LNCAP (cell line): ENCODE measurements at regions not wholly inside any gene's neighbourhood (a gene's known extent, or its start where the extent isn't known, plus 50 kb on each side); places are given as distances from the start of the nearest gene placed in this dataset.

ENCODE experiments used
- CTCF ChIP-seq: fragments of 450-650 bp; IDR thresholded peaks from 2 replicates; pipeline ENCODE4 v1.5.1; 2017; ENCODE audit warnings: mild to moderate bottlenecking

- no peak for TF ChIP-seq CTCF
Measured at GRCh38 chr18:6574631-6575030, 154.9 kb upstream of the ARHGAP28 start.

DNA sequence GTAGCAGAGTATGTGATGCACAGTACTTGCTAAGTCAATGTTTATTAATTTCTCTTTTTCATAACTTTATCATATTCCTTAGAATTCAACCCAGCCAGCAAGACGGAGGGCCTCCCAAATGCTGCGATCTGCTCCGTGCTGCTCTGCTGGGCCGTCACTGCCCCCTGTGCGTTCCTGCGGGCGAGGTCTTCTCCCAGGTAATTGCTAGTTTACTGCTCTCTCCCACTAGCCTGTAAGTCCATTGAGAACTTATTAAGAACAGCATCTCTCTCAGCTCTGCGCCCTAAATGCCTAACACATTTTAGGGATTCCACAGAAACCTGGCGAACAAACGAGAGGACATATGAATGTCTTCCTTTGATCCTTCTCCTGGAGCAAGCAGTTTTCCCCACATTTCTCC, 153.6 kb upstream of the ARHGAP28 start:
- TF ChIP-seq CTCF: no peak

DNA sequence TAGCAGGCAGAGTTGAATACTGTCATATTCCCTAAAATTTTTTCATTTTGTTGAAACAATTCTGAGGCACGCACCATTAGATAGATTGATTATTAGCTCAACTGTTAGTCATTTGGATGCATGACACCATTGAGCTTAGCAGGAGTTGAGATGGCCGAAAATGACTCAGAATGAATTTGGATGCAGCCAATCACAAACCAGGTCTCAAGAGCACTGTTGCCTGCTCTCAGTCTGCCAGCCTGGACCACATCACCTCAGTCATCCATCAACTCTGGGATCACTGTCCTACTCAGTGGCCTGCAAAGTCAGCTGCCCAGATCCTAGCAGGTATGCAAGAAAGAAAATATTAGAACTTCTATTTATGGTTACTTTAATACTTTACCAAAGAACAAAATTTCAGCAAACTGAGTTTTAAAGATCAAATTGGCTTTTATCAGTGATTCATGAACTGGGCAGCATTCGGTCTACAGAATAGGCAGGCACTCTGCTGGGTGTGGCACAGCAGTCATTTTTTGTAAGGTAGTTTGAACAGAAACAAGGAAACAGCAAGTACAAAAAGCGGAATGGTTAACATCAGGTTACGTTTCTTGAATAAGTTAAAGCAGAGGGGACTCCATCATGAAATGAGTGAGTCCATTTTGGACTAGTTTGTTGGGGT, 152.7 kb upstream of the ARHGAP28 start:
- no peak for TF ChIP-seq CTCF

DNA sequence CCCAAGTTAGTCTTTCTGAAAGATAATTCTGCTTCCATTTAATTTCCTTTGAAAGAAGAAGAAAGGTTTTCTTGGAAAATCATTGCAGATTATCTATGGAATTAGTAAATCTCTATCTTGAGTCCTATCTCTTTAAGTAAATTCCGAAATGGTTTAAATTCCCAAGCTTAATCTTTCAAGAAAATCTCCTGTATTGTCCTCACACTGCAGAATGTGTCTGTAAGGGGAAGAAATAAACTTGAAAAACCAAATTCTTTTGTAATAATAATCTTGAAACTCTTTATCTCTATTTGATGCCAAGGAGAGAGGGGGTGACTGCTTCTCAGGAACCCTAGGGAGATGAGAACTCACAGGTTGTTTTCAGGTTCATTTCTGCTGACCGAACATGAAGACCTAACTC, 150.8 kb upstream of the ARHGAP28 start:
- no peak for TF ChIP-seq CTCF

- no peak for TF ChIP-seq CTCF
Measured at GRCh38 chr18:6579486-6579885, 150.0 kb upstream of the ARHGAP28 start.

GRCh38 chr18:6580401-6580800, 149.1 kb upstream of the ARHGAP28 start:
- TF ChIP-seq CTCF: no peak

GRCh38 chr18:6589923-6590322, 139.6 kb upstream of the ARHGAP28 start:
- no peak for TF ChIP-seq CTCF

- no peak for TF ChIP-seq CTCF
Measured at GRCh38 chr18:6590326-6590725, 139.2 kb upstream of the ARHGAP28 start.
